H1 (cell line): ENCODE measurements at regions not wholly inside any gene's neighbourhood (a gene's known extent, or its start where the extent isn't known, plus 50 kb on each side); places are given as distances from the start of the nearest gene placed in this dataset.

Experiments
- JUND ChIP-seq: IDR thresholded peaks from 2 replicates; pipeline ENCODE4 v1.6.1; 2011; ENCODE audit warnings: mild to moderate bottlenecking, improper control_type of control experiment, low read length
- RAD21 ChIP-seq, 2 experiments: IDR thresholded peaks in 1 of 2; conservative IDR thresholded peaks in 1 of 2; 2 replicates each; pipeline ENCODE4 v1.6.1; 2011; ENCODE audit warnings: low read depth in 2 of 2, low read length in 2 of 2, improper control_type of control experiment in 1 of 2, inconsistent platforms in 1 of 2, mild to moderate bottlenecking in 1 of 2, moderate library complexity in 1 of 2
- RNF2 ChIP-seq: fragments of 200-900, 300-1000 bp; sonication (generic); IDR thresholded peaks from 2 replicates; pipeline ENCODE4 v1.7.1; 2016; ENCODE audit warnings: borderline replicate concordance, low read depth, mild to moderate bottlenecking, antibody characterized with exemption, low read length; ENCODE audit not compliant: poor library complexity, severe bottlenecking; ENCODE audit errors: missing control alignments
- TF ChIP-seq, protein P1 (sequence below): IDR thresholded peaks from 2 replicates; pipeline ENCODE4 v1.6.1; 2012; ENCODE audit warnings: inconsistent platforms

DNA sequence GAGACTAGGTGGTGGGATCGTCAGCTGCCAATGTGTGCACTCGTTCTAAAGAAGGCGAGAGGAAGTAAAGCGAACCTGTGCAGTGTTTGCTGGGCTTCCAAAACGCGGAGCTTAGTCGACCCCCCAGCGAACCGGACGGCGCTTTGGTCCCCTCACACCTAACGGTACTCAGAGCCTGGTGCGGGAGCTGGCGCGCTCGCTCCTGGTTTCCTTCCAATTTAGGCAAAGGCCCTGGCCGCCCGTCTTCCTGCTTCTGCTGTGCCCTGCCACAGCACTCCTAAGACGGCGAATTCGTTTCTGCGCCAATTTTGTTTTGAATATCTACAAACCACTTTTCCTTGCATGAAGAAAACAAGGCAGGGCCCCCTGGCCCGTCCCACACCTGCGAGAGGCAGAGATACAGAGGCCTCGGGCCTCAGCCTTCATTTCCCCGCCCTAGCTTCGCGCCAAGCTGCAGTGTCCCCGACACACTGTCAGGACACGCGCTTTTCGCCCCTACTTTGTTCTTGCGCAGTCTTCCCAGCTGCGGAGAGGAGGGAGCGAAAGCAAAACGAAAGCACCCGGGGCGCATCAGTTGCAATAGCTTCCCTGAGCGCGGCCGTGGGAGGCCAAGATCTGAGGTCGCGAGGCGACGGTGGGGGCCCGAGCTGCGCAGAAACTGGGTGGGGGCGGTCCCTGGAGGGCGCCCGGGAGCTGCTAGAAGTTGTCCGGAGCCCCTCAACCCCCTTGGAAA lies 111.9 kb downstream of the KCNRG start (continued):
- TF ChIP-seq JUND (no peak), RNF2 (peak; percentile 92), RAD21 (IDR thresholded peaks at IDR 0.05 in 1 of 2, conservative IDR thresholded peaks at IDR 0.05 in 1 of 2; ENCODE audit: low read depth in 2 of 2, low read length in 2 of 2) (peak; percentile 33 to 43; a peak in 3 of 4 replicates)
- TF ChIP-seq, protein P1, sequence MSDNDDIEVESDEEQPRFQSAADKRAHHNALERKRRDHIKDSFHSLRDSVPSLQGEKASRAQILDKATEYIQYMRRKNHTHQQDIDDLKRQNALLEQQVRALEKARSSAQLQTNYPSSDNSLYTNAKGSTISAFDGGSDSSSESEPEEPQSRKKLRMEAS: peak; percentile 90
- TF ChIP-seq, all 59 proteins: peak for 10
